ENCODE measurements at regions not wholly inside any gene's neighbourhood (a gene's known extent, or its start where the extent isn't known, plus 50 kb on each side); places are given as distances from the start of the nearest gene placed in this dataset.
A peak's percentile ranks its signal among the peaks of the same experiment; 100 is the strongest.
"Not testable (repeated sequence)": the region's sequence is repeated elsewhere in the genome, so short reads cannot be mapped to it uniquely, and the experiment has no call there.

DNA sequence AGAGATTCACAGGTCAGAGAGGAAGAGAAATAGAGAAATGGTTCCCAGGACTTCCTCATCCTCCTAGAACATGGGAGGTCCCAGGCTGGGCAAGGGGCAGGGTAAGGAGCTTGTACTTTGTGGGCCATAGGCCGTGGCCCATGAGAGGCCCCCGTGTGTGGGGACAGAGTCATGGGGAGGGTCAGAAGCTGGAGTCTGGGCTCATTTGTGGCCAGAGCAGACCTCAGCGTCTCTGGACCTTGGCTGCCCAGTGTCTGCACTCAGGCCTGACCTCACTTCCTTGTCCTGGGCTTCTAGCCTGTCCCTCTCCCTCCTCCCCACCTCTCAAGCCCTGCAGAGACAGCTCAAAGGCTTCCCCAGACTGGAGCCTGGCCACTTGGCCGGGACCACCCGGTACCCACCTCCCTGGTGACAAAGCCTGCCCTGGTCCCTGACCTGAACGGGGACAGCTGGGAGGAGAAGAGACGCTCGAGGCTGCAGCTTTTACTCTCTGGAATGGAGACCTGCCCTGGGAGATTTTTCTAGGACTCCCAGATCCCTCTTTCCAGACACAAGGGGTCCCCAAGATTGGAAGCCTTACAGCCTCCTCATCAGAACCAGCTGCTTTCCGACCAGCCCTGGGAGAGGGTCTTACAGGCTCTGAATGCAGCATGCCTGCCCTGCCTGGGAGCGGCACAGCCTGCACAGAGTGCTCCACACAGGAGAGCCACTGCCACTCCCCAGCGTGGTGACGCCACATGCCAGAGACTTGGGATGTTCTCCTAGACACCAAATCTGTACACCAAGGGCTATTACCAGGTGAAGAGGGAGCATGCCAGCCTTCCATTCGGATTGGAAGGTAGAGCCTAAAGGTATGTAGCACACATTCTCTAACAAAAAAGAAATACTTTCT, 569.0 kb upstream of the B3GAT1 start:
- DNase-seq (ENCODE audit: low read depth, low spot score) = no peak

DNA sequence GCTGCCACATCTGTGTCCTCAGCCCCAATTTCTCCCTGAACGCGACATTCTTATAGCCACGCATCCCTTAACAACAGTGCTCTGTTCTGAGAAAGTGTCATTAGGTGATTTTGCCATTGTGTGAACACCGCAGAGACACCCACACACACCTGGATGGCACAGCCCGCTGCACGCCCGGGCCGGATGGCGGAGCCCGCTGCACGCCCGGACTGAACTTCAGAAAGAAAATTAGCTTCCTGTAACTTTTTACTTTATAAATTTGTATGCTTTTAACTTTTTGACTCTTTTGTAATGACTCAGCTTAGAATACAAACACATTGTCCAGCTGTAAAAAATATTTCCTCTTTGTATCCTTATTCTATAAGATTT, 567.0 kb upstream of the B3GAT1 start:
- DNase-seq (ENCODE audit: low read depth, low spot score) = not testable (repeated sequence)

DNA sequence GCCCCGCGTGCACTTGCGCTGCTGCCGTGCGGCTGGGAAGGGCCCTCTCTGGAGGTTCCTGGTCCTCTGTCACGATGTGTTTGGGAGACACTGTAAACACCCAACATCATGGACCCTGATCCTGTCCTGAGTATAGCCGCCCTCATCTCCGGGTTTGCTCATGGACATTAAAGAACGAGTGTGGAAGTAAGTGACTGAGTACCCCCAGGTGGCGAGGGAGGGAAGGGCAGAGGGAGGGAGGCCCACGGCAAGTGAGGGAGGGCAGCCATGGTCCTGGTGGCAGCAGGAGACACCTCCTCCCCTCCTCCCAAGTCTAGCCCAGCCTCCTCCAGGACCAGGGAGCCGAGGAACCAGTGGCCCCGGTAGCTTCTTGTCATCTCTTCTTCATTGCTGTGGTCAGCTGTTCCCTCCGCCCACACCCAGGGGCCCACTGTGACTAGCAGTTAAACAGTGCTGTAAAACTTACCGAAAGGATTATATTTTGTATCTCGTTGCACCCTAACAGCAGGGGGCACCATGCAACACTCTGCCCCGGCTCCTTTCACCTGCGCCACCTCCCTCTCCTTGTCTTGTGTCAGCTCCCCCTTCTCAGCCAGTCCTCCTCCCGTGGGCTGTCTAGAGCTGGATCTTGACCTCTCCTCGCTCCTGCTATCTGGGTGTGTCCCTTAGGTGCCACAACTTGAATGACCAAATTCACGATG, 566.5 kb upstream of the B3GAT1 start:
- DNase-seq (ENCODE audit: low read depth, low spot score) = no peak

DNA sequence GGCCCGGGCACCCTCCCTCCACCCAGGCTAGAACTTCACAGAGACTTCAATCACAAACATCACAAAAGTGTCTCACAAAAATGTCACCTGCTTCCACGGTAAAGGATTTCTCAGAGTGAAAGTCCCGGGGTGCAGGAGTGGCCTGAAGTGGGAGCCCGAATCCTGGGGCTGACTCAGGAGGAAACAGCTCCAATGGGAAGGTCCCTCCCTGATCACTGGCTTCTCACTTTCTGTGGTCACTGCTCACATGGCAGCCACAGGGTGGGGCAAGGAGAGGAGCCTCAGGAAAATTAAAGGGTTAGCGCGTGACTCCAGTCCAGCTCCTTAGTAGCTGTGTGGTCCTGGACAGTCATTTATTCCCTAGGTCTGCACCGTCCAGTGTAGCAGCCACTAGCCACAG, 564.5 kb upstream of the B3GAT1 start:
- DNase-seq (ENCODE audit: low read depth, low spot score) = no peak

DNA sequence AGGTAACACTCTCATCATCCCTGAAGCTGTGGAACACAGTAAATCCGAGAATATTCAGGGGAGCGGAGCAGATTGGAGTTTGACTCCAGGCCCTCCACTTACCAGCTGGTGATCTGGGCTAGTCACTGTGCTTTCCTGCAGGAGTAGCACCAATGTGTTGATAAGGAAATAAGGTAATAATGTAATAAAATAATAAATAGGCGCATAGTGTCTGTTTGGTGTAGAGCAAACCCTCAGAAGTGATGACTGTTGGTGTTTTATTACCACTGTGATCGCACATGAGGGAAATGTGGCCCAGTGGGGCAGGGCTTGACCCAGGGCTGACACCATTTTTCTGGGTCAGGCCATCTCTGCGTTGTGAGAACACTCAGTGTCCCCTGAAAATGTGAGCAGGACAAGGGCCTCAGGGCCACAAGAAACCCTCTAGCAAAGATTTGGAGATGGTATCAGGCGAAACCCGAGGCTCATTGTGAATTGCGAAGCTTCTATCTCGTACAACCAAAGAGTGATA, 563.9 kb upstream of the B3GAT1 start:
- no peak for DNase-seq (ENCODE audit: low read depth, low spot score)

DNA sequence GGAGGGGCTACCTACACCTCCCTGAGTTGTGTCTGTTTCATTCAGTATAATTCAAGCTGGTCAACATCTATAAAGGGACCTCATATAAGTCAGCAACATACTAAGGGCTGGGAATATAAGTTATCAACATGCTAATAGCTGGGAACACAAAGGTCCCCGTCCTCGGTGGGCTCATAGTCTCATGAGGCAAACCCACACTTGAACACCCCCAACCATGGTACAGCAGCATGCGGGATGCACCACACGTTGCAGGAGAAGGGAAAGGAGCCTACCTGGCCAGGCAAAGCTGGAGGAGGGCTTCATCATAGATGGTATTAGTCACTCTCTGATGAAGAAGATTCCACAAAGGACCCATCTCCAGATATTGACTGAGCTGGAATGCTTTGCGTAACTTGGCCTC, 561.8 kb upstream of the B3GAT1 start:
- DNase-seq (ENCODE audit: low read depth, low spot score) = no peak

DNA sequence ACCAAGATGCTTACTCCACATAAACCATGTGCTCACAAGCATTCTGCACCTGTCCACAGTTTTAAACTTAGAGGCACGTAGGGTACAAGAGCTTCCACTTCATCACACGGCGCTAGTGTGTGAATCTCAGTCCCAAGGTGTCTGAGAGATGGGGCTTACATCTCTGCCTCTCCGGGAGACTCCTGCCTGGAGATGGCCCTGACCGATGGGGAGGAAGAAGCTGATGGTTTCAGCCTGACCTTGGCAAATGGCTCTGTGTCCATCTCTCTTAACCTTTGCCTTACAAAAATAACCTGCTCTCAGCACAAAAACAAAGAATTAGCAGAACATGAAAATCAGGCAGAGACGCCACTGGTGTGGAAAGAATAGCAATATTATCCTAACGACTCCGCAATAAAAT, 559.3 kb upstream of the B3GAT1 start:
- DNase-seq (ENCODE audit: low read depth, low spot score) = no peak

DNA sequence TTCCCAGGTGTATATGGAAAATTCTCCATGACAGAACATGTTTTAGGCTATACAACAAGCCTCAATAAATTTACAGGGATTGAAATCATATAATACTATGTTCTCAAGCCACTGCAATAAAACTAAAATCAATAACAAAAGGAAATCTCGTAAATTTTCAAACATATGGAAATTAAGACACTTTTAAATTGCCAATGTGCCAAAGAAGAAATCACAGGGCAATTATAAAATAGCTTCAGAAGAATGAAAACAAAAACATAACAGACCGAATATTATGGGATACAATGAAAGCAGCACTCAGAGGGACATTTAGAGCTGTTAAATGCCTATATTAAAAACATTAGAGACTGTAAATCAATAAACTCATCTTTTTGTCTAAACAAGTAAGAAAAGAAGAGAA, 555.7 kb upstream of the B3GAT1 start:
- DNase-seq (ENCODE audit: low read depth, low spot score) = no peak

DNA sequence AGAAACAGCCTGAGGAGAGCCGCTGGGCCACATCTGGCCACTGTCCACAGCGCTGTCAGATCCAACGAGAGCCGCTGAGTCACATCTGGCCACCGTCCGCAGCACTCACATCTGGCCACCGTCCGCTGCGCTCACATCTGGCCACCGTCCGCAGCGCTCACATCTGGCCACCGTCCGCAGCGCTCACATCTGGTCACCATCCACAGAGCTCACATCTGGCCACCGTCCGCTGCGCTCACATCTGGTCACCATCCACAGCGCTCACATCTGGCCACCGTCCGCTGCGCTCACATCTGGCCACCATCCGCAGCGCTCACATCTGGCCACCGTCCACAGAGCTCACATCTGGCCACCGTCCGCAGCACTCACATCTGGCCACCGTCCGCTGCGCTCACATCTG, 549.3 kb upstream of the B3GAT1 start:
- DNase-seq (ENCODE audit: low read depth, low spot score) = not testable (repeated sequence)

DNA sequence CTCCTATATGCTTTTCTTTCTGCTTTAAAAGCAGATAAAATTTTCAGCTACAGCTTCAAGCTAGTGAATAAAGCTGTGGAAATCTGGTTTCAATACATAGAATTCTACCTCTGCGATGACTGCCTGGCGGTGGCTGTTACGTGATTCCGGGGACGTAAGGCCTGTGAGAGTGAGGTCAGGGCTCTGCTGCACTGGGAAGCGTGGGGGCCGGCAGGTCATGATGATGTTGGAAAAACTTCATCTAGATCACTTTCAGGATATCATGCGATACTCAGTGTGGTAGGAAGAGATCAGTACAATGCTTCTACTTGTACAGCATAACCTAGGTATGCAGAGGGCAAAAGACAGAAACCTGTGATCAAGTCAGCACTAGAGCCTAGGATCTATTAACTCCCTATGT, 546.8 kb upstream of the B3GAT1 start:
- no peak for DNase-seq (ENCODE audit: low read depth, low spot score)

DNA sequence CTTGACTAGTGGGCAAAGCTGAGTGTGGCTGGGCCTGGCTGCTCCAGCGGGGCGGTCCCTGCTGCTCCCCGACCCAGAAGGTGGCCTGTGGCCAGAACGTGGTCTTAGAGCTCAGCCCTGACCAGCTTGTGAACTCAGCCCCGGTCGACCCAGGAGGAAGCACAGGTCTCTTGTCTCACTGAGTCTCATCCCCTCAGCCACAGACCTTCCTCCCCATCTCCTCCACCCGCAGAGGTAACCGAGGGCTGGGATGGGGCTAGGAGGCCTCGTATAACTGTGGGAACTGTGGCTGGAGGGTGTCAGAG, 546.2 kb upstream of the B3GAT1 start:
- DNase-seq (ENCODE audit: low read depth, low spot score) = no peak

DNA sequence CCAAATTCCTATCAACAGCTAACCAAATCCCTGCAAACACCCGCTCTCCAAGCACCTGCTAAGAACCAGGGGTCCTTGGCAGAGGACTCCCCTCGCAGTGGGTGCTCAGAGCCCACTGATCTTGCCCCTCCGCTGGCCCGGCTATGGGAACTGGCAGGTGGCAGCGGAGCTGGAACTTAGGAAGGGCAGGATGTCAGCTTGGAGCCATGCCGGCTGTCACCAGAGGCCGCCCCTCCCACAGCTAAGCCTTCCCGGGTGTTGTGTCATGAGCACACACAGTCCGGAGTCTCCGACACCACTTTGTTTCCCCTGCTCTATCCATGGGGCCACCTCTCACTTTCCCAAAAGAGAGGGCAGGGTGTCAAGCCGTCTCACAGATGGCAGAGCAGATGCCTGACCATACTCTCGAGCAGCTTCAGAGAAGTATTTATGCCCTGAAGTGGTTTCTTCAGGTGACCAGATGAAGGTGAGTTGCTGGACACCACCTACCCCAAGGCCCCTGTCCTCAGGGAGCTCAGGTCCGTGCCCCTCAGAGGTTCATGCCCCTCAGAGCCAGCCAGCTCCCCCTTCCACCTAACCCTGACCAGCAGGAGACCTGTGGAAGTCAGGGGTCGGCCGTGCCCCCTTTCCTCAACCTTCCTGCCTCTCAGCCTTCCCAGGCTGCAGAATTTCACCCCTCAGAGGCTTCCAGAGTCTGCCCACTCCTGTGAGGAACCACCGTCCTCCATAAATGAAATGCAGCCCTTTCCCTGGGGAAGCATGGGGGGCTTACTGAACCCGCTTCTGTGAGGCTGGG, 545.7 kb upstream of the B3GAT1 start:
- DNase-seq (ENCODE audit: low read depth, low spot score) = no peak

DNA sequence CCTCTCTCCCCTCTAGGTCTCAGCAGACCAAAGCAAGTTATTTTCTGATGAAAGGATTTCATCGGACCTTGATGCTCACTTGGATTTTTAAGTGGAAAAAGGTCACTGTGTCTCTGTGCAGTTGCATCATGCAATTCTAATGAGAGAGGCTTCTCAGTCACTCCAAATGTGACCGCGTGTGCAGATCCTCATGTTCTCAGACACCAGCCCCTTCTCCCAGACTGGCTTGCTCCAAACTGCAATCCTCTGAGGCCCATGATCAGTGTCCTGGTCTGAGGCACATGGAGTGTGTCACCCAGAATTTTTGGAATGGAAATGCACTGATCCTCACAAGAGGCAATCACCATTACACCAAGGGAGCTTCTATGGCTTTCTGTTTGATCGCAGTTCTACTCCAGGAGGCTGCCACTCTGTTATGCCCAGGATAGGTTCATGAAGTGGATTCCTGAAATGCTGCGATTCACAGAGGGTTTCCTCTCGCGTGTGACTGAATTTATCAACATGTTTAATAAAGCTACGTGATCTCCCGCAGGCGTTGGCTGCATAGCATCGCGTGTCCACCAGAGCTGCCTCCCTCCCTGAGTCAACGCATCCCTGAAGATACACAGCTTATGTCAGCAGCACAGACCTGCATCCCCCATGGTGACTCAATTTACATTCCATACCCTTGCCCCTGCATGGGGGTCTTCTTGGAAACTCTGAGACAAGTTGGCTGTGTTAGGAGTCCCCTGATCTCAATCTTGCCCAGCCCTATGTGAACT, 544.6 kb upstream of the B3GAT1 start:
- no peak for DNase-seq (ENCODE audit: low read depth, low spot score)

DNA sequence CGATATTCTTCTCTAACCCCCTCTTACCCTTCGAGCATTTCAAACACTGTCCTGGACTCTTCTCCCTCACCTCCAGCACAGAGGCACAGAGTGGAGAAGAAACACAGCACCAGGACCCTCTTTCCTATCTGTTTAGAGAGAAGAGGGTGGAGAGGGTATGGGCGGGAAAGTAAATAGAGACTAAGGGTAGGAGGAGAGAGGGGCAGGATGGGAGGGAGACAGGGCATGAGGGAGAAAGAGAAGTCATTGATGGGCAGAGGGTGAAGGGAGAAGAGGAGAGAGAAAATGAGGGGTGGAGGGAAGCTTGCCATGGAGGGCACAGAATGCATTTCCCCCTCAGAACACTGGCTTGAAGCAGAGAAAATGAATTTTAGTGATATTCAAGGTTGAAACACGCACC, 543.9 kb upstream of the B3GAT1 start:
- DNase-seq (ENCODE audit: low read depth, low spot score) = not testable (repeated sequence)

DNA sequence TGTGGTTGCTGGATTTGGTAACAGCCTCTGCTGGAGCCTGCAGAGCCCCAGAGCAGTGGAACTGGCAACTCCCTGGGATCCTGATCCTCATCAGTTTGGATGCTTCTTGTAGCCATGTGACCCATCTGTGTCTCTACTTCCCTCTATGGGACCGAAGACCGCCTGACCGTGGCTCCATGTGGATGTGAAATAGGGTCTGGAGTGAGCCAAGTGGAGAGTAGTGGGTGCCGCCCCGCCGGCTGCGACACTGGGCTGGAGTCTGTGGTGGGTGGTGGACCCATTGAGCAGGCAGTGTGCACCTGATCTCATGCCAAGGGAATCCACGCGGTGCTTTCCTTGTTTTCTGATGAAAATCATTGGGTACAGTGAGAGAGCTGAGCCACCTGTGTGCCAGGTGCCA, 543.2 kb upstream of the B3GAT1 start:
- no peak for DNase-seq (ENCODE audit: low read depth, low spot score)

DNA sequence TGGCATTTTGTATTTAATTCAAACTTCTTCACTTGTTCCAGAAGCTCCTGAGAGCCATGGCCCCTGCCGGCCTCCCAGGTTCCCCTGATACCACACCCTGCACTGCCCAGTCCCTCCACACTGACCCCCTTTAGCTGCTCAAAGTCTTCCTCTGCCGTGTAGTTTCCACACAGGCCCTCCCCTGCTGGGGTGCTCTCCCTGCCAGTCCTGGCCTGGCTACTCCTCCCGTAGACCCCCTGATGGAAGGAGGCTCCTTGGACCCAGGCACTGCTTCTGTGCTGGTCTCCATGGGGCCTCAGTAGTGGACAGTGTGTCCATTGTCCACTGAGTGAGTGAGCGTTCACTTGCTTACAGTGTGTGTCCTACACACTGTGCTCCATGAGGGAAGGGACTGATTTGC, 542.4 kb upstream of the B3GAT1 start:
- DNase-seq (ENCODE audit: low read depth, low spot score) = not testable (repeated sequence)

DNA sequence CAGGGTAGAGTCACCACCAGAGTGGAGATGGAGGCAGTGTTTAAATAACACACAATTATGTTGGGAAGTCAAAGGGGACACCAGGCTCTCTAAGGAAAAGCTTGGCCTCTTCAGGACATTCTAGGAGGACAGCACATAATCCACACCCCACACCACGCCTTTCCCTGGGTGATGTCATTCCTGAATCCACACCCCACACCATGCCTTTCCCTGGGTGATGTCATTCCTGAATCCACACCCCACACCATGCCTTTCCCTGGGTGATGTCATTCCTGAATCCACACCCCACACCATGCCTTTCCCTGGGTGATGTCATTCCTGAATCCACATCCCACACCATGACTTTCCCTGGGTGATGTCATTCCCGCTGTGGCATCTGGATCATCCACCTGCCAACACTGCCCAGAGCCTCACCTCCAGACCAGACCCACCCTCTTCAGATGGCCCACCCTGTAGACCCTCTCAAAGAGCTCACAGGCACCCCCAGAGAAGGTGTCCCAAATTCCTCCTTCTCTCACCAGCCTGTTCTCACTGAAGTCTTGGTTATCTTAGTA, 541.5 kb upstream of the B3GAT1 start:
- not testable (repeated sequence) for DNase-seq (ENCODE audit: low read depth, low spot score)

DNA sequence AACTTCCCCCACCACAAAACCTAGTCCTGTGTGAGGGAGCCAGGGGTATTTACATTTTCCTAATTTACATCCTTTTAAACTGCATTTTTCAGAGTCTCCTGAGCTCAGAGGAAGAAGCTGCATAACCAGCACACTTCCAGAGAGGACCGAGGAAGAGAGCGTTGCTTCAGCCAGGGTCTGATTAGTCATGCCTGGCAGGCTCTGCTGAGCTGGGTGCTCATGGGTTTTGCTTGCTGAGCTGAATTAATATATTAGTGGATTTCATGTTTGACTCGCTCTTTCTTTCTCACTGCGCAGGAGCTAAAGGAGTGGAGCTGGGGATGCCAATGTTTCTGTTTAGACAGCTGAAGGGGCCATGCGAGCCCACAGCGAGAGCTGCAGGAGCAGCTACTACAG, 539.3 kb upstream of the B3GAT1 start:
- peak; percentile 73 for DNase-seq (ENCODE audit: low read depth, low spot score)

DNA sequence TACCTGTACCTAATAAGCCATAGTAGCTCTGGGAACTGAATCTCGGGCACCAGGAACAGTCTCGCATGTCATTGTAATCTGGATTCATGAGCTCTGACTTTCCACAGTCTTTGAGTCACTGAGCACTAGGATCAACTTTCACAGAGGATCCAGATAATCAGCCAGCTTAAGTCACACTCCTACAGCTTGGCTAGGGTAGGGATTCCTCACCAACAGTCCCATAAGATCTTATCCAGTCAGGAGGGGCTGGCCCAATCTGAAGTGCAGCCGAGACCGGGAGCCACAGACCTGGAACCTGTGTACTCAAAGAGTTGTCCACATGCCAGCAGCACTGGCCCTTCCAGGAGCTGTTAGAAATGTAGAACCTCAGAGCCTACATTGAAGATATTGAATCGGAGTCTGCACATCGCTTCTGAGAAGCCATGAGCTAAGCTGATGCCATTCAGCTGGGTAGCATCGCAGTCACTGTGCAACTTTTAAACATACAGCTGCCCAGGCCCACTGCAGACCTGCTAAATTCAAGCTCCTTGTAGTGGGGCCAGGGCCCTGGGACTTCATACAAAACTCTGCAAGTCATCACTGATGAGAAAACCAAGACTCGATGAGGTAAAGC, 538.8 kb upstream of the B3GAT1 start:
- peak; percentile 36 for DNase-seq (ENCODE audit: low read depth, low spot score)

DNA sequence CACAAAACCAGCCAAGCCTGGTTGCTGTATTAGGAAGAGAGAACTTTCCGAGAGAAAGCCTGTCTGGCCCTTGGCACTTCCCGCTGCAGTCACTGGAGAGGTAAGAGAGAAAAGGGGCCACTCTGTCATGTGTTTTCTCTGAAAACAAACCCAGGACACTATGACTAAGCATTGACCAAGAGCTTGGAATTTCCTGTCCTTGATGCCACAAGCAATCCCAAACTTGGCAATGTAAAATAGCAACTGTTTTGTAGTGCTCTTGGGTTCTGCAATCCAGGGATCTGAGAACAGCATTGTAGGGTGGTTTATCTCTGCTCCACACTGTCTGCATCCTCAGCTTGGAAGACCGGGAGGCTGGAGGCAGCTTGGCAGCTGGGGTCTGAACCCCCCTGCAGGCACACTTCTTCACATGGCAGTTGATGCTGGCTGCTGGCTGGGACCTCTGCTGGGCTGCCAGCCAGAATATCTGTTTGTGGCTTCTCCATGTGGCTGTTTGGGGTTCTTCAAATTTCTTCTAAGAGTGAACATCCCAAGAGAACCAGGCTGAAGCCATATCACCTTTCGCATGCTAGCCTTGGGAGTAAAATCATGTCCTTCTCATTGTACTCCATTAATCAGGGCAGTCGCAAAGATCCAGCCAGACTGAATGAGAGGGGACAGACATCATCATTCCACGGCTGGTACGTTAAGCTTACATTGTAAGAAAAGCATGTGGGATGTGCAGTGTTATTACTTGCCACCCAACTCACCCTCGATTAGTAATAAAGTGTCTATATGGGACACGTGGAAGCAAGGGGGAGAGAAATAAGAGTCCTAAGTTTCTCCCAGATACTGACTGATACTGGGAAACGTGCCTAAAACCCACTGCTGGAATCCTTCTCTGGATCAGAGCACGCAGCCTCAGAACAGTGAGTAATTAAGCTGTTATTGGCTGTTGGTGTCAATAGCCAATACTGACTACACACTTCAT, 537.4 kb upstream of the B3GAT1 start:
- peak; percentile 77 for DNase-seq (ENCODE audit: low read depth, low spot score)

All from astrocyte of the hippocampus (primary cell).